Liver (tissue), 3 donors: ENCODE measurements at regions not wholly inside any gene's neighbourhood (a gene's known extent, or its start where the extent isn't known, plus 50 kb on each side); places are given as distances from the start of the nearest gene placed in this dataset.

Source experiments
- CTCF ChIP-seq: fragments of 150-350 bp; IDR thresholded peaks from 2 replicates; pipeline ENCODE4 v1.5.1; 2017; ENCODE audit warnings: improper control_type of control experiment, low read depth, low read length; ENCODE audit not compliant: missing input control
- FOXA2 ChIP-seq: IDR thresholded peaks from 2 replicates; pipeline ENCODE4 v1.6.1; 2016; ENCODE audit warnings: antibody characterized with exemption
- GABPA ChIP-seq, 2 donors: IDR thresholded peaks in 1 of 2; conservative IDR thresholded peaks in 1 of 2; 2 replicates each; pipeline ENCODE4 v1.6.1; 2016; ENCODE audit warnings: antibody characterized with exemption in 2 of 2, mild to moderate bottlenecking in 1 of 2, moderate library complexity in 1 of 2
- MAX ChIP-seq: IDR thresholded peaks from 2 replicates; pipeline ENCODE4 v1.6.1; 2016; ENCODE audit warnings: antibody characterized with exemption
- RAD21 ChIP-seq, 2 donors: IDR thresholded peaks; 2 replicates each; pipeline ENCODE4 v1.6.1; 2016; ENCODE audit warnings: antibody characterized with exemption in 2 of 2, mild to moderate bottlenecking in 2 of 2
- REST ChIP-seq: IDR thresholded peaks from 2 replicates; pipeline ENCODE4 v1.6.1; 2016; ENCODE audit warnings: antibody characterized with exemption, mild to moderate bottlenecking
- TAF1 ChIP-seq: conservative IDR thresholded peaks from 2 replicates; pipeline ENCODE4 v1.6.1; 2016; ENCODE audit warnings: antibody characterized with exemption, mild to moderate bottlenecking
- YY1 ChIP-seq: IDR thresholded peaks from 2 replicates; pipeline ENCODE4 v1.6.1; 2016; ENCODE audit warnings: antibody characterized with exemption, mild to moderate bottlenecking
- ZBTB33 ChIP-seq: IDR thresholded peaks from 2 replicates; pipeline ENCODE4 v1.6.1; 2016; ENCODE audit warnings: antibody characterized with exemption
- donor health status: healthy.
- donor health status: healthy.

GRCh38 chr22:49322861-49323622, 504.6 kb downstream of the BRD1 start:
- no peak for TF ChIP-seq MAX
- TF ChIP-seq CTCF = no peak
- TF ChIP-seq FOXA2 = no peak
- no peak for TF ChIP-seq YY1
- TF ChIP-seq TAF1 = no peak
- TF ChIP-seq REST = no peak
- no peak for TF ChIP-seq ZBTB33
- TF ChIP-seq GABPA (IDR thresholded peaks at IDR 0.05 in 1 of 2, conservative IDR thresholded peaks at IDR 0.05 in 1 of 2) = no peak
- TF ChIP-seq RAD21 (IDR thresholded peaks at IDR 0.05) = no peak
